ENCODE measurements at regions not wholly inside any gene's neighbourhood (a gene's known extent, or its start where the extent isn't known, plus 50 kb on each side); places are given as distances from the start of the nearest gene placed in this dataset.

DNA sequence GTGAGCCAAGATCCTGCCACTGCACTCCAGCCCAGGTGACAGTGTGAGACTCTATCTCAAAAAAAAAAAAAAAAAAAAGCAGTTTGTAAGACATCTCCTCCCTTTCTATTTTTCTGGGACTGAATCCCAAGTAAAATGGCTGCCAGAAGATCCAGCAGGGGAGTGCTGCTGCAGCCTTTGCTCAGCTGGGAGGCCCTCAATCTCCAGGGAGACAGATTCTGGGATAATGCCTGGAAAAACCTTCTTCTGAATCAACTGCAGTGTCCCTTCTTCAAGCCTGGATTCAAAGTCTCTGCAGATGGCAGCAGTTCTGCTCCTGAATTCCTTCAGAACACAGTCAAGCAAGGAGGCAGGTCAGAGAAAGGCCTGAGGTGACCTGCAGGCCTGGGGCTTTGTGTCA is 191.0 kb upstream of the NRIP1 start:
- no peaks in the 10 kb centered on the region for H3K27me3 ChIP-seq
- H3K4me1 ChIP-seq, result no peaks in the 10 kb centered on the region
- no peak overlapping the region for H3K4me3 ChIP-seq
- no peak for TF ChIP-seq POLR2A (IDR thresholded peaks at IDR 0.05)
- TF ChIP-seq, protein P1, sequence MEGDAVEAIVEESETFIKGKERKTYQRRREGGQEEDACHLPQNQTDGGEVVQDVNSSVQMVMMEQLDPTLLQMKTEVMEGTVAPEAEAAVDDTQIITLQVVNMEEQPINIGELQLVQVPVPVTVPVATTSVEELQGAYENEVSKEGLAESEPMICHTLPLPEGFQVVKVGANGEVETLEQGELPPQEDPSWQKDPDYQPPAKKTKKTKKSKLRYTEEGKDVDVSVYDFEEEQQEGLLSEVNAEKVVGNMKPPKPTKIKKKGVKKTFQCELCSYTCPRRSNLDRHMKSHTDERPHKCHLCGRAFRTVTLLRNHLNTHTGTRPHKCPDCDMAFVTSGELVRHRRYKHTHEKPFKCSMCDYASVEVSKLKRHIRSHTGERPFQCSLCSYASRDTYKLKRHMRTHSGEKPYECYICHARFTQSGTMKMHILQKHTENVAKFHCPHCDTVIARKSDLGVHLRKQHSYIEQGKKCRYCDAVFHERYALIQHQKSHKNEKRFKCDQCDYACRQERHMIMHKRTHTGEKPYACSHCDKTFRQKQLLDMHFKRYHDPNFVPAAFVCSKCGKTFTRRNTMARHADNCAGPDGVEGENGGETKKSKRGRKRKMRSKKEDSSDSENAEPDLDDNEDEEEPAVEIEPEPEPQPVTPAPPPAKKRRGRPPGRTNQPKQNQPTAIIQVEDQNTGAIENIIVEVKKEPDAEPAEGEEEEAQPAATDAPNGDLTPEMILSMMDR (IDR thresholded peaks at IDR 0.05), result no peak
- TF ChIP-seq POLR2AphosphoS5 (IDR thresholded peaks at IDR 0.05), result no peak
- no peak for TF ChIP-seq EP300 (IDR thresholded peaks at IDR 0.05)
- no peaks in the 10 kb centered on the region for H3K36me3 ChIP-seq
- DNase-seq (ENCODE audit: low spot score in 2 of 2), result no peak
- no peaks in the 10 kb centered on the region for H3K9me3 ChIP-seq
- no peak overlapping the region for H3K27ac ChIP-seq

DNA sequence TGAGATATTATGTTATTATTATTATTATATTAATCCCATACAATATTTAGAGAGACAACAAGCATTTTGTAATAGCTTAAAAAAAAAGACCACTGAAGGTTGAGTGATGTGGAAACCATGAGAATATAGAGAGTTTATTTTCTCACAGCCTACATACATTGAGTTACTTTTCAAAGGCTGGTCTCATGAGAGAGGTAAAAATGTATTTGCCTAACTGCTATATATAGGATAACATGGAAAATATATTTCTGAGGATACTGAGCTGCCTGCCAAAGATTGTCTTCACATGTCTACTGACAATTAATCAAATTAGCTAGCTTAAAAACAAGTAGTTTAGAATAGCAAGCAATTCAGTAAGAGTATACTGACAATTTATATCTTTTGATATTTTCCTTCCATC is 192.2 kb upstream of the NRIP1 start:
- DNase-seq (ENCODE audit: low spot score in 2 of 2), result no peak
- H3K4me3 ChIP-seq, result no peak overlapping the region
- no peaks in the 10 kb centered on the region for H3K9me3 ChIP-seq
- H3K36me3 ChIP-seq, result no peaks in the 10 kb centered on the region
- TF ChIP-seq EP300 (IDR thresholded peaks at IDR 0.05) (no peak), POLR2AphosphoS5 (IDR thresholded peaks at IDR 0.05) (no peak), POLR2A (IDR thresholded peaks at IDR 0.05) (no peak)
- TF ChIP-seq, protein P1 (IDR thresholded peaks at IDR 0.05), result no peak
- no peaks in the 10 kb centered on the region for H3K27me3 ChIP-seq
- no peak overlapping the region for H3K27ac ChIP-seq
- no peaks in the 10 kb centered on the region for H3K4me1 ChIP-seq

DNA sequence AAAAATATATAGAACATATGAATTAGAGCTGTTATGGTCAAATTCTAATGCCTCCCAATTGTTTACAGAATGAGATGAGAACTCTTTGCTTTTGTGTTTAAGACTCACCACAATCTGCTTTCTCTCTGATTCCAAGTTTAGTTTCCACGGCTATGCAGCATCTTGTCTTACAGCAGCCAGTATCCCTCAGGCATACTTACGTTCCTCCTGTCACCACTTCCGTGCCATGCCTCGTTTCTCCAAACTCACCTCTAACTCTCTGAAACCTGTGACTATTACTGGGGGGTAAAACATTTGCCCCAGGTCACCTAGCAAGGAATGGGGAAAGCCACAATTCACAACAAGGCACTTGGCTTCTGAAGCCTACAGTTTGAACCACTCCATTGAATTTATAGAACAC is 192.8 kb upstream of the NRIP1 start:
- Histone ChIP-seq H3K36me3 (no peaks in the 10 kb centered on the region), H3K4me3 (no peak overlapping the region), H3K27ac (no peak overlapping the region), H3K27me3 (no peaks in the 10 kb centered on the region), H3K9me3 (no peaks in the 10 kb centered on the region), H3K4me1 (no peaks in the 10 kb centered on the region)
- no peak for DNase-seq (ENCODE audit: low spot score in 2 of 2)
- TF ChIP-seq, protein P1 (IDR thresholded peaks at IDR 0.05), result no peak
- no peak for TF ChIP-seq EP300 (IDR thresholded peaks at IDR 0.05)
- TF ChIP-seq POLR2A (IDR thresholded peaks at IDR 0.05), result no peak
- TF ChIP-seq POLR2AphosphoS5 (IDR thresholded peaks at IDR 0.05), result no peak
- 51% methylated on average over 4 of the region's 4 CpGs for WGBS

DNA sequence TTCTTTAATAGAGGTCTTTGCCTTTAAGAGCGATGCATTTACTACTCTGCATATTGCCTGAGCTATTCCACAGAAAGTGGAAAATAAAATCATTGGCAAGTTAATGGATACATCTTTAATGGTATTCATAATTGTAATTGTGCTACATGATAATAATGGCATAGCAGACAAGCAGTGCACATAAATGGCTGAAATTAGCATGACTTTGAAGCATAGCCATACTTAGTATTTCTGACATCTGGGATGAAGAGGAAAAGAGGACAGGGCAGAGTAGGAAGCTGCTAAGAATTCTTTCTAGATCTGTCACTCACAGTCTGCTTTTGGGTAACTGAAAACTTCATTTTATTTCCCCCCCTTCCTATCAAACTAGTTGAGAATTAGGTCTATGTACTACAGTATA is 195.0 kb upstream of the NRIP1 start:
- H3K4me1 ChIP-seq, result no peaks in the 10 kb centered on the region
- no peaks in the 10 kb centered on the region for H3K36me3 ChIP-seq
- H3K27ac ChIP-seq, result no peak overlapping the region
- no peak for DNase-seq (ENCODE audit: low spot score in 2 of 2)
- H3K9me3 ChIP-seq, result no peaks in the 10 kb centered on the region
- H3K27me3 ChIP-seq, result no peaks in the 10 kb centered on the region
- TF ChIP-seq, protein P1 (IDR thresholded peaks at IDR 0.05), result no peak
- TF ChIP-seq POLR2AphosphoS5 (IDR thresholded peaks at IDR 0.05) (no peak), POLR2A (IDR thresholded peaks at IDR 0.05) (no peak), EP300 (IDR thresholded peaks at IDR 0.05) (no peak)
- H3K4me3 ChIP-seq, result no peak overlapping the region
- 100% methylated on average over 1 of the region's 1 CpG for WGBS

DNA sequence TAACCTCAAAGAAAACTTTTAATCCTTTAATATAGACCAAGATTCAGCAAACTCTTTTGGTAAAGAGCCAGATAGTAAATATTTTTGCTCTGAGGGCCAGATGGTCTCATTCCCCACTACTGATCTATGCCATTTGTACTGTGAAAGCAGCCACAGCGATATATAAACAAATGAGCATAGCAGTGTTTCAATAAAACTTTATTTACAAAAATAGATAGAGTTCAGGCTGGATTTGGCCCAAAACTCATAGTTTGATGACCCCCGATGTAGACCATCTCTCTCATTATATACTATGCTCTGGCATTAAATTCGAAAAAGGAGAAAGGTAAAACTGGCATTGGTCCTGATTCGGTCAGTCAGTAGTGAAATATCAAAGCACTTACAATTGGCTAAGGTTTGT is 195.8 kb upstream of the NRIP1 start:
- H3K27me3 ChIP-seq, result no peaks in the 10 kb centered on the region
- 86% methylated on average over 4 of the region's 4 CpGs for WGBS
- no peaks in the 10 kb centered on the region for H3K4me1 ChIP-seq
- no peak overlapping the region for H3K4me3 ChIP-seq
- no peaks in the 10 kb centered on the region for H3K9me3 ChIP-seq
- TF ChIP-seq, protein P1 (IDR thresholded peaks at IDR 0.05), result no peak
- TF ChIP-seq POLR2AphosphoS5 (IDR thresholded peaks at IDR 0.05), result no peak
- TF ChIP-seq EP300 (IDR thresholded peaks at IDR 0.05), result no peak
- TF ChIP-seq POLR2A (IDR thresholded peaks at IDR 0.05), result no peak
- no peak overlapping the region for H3K27ac ChIP-seq
- DNase-seq (ENCODE audit: low spot score in 2 of 2), result no peak
- no peaks in the 10 kb centered on the region for H3K36me3 ChIP-seq

Measured in suprapubic skin (tissue), 4 donors.